Activated CD4-positive, alpha-beta T cell treated with anti-CD3 and anti-CD28 coated beads for 36 hours (primary cell): ENCODE measurements at regions not wholly inside any gene's neighbourhood (a gene's known extent, or its start where the extent isn't known, plus 50 kb on each side); places are given as distances from the start of the nearest gene placed in this dataset.

Experiments
- ATAC-seq: fragments of 200-7000 bp; cut with Tn5 transposase; one replicate; pipeline ENCODE4 v1.10.0; 2021; ENCODE audit warnings: mild to moderate bottlenecking, moderate library complexity
- CTCF ChIA-PET: fragments of 350-600 bp; sonication (Branson Sonifier 250); formaldehyde crosslinking; loops from one replicate; lab custom pipeline; 2021; ENCODE audit warnings: antibody characterized with exemption; lab: Charles Lee
- POLR2A ChIA-PET: fragments of 350-600 bp; sonication (Branson Sonifier 250); formaldehyde crosslinking; loops from one replicate; lab custom pipeline; 2021; ENCODE audit warnings: antibody characterized with exemption, inconsistent platforms; lab: Charles Lee
- DNase-seq: peaks from one replicate; pipeline ENCODE4 v3.0.0-alpha.2; 2020
- H3K27ac Mint-ChIP-seq: one replicate; pipeline ENCODE4 v1.8.0; 2021; ENCODE audit warnings: mixed read lengths
- H3K27me3 Mint-ChIP-seq: one replicate; pipeline ENCODE4 v1.8.0; 2021; ENCODE audit warnings: mixed read lengths
- H3K36me3 Mint-ChIP-seq: one replicate; pipeline ENCODE4 v1.8.0; 2021; ENCODE audit warnings: low read depth, mixed read lengths
- H3K4me1 Mint-ChIP-seq: one replicate; pipeline ENCODE4 v1.8.0; 2021; ENCODE audit warnings: mixed read lengths
- H3K4me3 Mint-ChIP-seq: one replicate; pipeline ENCODE4 v1.8.0; 2021; ENCODE audit warnings: mild to moderate bottlenecking, moderate library complexity, mixed read lengths
- H3K9me3 Mint-ChIP-seq: one replicate; pipeline ENCODE4 v1.8.0; 2021; ENCODE audit warnings: low read depth, mixed read lengths
- intact Hi-C, 2 experiments: fragments of 100-400 bp; cut with DNase I in 1 of 2; cut with micrococcal nuclease in 1 of 2; formaldehyde crosslinking; loops; one replicate each; pipeline versions ENCODE4 v1.14.2 to v1.15.1; 2022 to 2024; cut with DNase I, micrococcal nuclease

DNA sequence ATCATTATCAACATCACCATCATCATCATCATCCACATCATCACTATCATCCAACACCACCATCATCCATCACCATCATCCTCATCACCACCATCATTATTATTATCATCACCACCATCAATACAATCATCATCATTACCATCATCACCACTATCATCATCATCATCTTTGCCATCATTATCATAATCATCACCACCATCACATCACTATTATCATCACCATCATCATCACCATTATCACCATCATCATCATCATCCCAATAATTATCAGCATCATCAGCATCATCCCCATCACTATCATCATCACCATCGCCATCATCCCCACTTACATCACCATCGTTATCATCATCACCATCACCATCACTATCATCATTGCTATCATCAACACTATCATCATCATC, 1021.9 kb upstream of the PRKX start:
- H3K27me3 Mint-ChIP-seq: no peaks in the 10 kb centered on the region

DNA sequence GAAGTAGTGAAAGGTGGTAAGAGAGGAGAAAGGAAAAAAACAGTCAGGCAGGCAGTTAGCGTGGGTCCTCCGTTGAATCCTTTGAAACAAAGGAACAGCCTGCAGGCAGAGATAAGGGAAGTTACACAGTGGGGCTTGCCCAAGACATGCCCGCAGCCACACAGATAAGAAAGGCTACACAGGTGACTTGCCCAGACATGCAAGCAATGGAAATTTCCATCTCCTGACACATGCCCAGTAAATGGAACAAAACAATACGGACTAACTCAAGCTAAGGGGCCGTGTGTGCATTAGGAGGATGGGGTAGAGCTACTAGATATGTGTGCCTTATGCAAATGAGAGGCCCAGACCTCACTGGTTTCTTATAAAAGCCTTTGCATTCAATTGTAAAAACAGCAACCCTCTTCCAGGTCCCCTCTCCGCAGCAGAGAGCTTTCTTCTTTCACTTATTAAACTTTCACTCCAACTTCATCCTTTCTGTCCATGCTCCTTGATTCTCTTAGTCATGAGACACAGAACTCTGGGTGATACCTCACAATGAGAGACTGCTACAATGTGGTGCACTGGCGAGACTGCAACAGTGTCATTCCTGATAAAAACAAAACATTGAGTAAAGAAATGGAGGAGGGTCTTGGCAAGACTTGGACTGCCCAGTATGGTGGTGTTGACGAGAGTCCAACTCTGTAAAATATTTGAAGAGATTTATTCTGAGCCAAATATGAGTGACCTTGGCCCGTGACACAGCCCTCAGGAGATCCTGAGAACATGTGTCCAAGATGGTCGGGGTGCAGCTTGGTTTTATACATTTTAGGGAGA, 997.4 kb upstream of the PRKX start:
- ATAC-seq (no peak), DNase-seq (no peak)
- no peaks in the 10 kb centered on the region for H3K4me1 Mint-ChIP-seq
- intact Hi-C loops: no loop called here
- no peaks in the 10 kb centered on the region for H3K27me3 Mint-ChIP-seq
- POLR2A ChIA-PET: no interaction called here
- no peaks in the 10 kb centered on the region for H3K36me3 Mint-ChIP-seq
- no peak overlapping the region for H3K27ac Mint-ChIP-seq
- peaks cover 1% of the 10 kb centered on the region for H3K9me3 Mint-ChIP-seq
- no peak overlapping the region for H3K4me3 Mint-ChIP-seq
- CTCF ChIA-PET: interaction anchor here (0.8 kb wide), 1 partner anchor 347 kb away, joined by 3 read pairs; no protein-coding TSS in a partner anchor

More for the DNA sequence above, 1021.9 kb upstream of the PRKX start:
- no peak overlapping the region for H3K4me3 Mint-ChIP-seq
- ATAC-seq: no peak
- POLR2A ChIA-PET: no interaction called here
- H3K27ac Mint-ChIP-seq: no peak overlapping the region
- CTCF ChIA-PET: no interaction called here
- H3K36me3 Mint-ChIP-seq: no peaks in the 10 kb centered on the region
- H3K9me3 Mint-ChIP-seq: no peaks in the 10 kb centered on the region
- no peaks in the 10 kb centered on the region for H3K4me1 Mint-ChIP-seq
- no peak for DNase-seq
- intact Hi-C loops: no loop called here

DNA sequence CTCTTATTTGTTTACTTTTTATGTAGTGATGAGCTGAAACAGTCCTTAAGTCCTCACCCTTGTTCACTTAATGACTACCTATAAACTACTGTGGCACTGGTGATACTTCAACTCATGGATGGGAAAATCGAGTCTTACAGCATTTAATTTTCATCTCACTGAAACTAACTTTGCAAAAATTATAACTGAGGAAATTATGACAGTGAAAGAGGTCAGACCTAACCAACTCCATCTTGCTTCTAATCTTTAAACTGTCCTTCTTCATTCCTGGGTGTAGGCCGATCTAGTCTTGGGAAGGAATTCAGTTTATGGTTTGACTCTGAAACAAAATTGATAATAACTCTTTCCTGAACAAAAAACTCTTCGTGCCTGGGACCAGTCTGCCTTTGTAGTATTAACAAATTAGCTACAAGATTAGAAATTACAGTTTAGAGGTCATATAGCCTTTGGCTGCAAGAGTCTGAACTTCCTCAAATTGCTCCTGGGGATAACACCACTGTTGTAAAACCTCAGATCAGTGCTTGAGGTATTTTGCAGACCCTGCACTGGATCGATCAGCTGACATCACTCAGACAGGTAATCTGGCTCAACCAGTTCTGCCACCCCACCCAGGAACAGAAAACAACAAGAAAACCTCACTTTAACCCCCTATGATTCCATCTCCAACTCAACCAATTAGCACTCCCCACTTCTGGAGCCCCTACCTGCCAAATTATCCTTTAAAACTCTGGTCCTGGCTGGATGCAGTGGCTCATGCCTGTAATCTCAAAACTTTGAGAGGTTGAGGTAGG, 995.7 kb upstream of the PRKX start:
- no peaks in the 10 kb centered on the region for H3K36me3 Mint-ChIP-seq
- no peaks in the 10 kb centered on the region for H3K27me3 Mint-ChIP-seq
- H3K27ac Mint-ChIP-seq: no peak overlapping the region
- ChIA-PET CTCF (no interaction called here), POLR2A (interaction anchor here (0.6 kb wide), 1 partner anchor 13 kb away, joined by 3 read pairs; no protein-coding TSS in a partner anchor)
- peaks cover 1% of the 10 kb centered on the region for H3K9me3 Mint-ChIP-seq
- no peaks in the 10 kb centered on the region for H3K4me1 Mint-ChIP-seq
- DNase-seq (no peak), ATAC-seq (no peak)
- no peak overlapping the region for H3K4me3 Mint-ChIP-seq
- intact Hi-C loops: no loop called here

DNA sequence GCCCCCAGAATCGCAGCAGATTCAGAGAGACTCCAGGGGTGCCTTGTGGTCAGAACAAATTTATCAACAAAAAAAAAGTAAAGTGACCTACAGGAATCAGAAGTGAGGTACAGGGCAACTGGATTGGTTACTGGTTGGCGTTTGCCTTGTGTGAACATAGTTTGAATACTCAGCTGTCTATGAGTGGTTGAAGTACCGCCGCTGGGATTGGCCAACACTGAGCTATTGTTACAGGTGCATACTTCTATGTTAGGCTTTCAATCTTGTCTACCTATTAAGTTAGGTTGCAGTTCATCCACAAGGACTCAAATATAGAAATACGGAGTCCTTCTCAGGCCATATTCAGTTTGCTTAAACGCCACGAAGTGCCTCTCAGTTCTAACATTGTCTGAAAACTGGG, 993.5 kb upstream of the PRKX start:
- Mint-ChIP-seq H3K36me3 (no peaks in the 10 kb centered on the region), H3K4me1 (no peaks in the 10 kb centered on the region), H3K27ac (no peak overlapping the region), H3K4me3 (no peak overlapping the region), H3K9me3 (peaks cover 1% of the 10 kb centered on the region), H3K27me3 (no peaks in the 10 kb centered on the region)
- intact Hi-C loops: no loop called here
- no peak for ATAC-seq
- no peak for DNase-seq
- CTCF ChIA-PET: no interaction called here
- POLR2A ChIA-PET: interaction anchor here (0.7 kb wide), 1 partner anchor 13 kb away, joined by 7 read pairs; no protein-coding TSS in a partner anchor

DNA sequence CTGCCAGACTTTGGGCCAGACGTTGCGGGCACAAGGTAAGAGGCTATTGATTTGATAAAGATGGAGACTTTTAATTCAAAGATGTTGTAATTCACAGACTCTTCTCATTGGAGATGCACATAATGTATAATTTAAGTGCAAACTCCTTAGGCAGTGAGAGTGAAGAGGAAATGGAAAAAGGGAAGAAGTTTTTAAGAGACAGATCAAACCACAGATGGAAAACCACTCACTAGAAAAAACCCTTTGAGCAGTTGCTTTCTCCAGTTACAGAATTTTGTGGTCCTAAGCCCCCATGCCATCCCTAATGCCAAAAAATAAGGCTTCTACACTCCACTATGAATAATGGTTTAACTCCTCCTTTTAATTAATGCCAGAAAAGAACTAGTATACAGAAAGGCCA, 977.1 kb upstream of the PRKX start:
- ATAC-seq (no peak), DNase-seq (no peak)
- H3K4me1 Mint-ChIP-seq: no peaks in the 10 kb centered on the region
- H3K9me3 Mint-ChIP-seq: no peaks in the 10 kb centered on the region
- ChIA-PET CTCF (no interaction called here), POLR2A (no interaction called here)
- intact Hi-C loops: no loop called here
- H3K36me3 Mint-ChIP-seq: no peaks in the 10 kb centered on the region
- no peak overlapping the region for H3K4me3 Mint-ChIP-seq
- no peaks in the 10 kb centered on the region for H3K27me3 Mint-ChIP-seq
- no peak overlapping the region for H3K27ac Mint-ChIP-seq

DNA sequence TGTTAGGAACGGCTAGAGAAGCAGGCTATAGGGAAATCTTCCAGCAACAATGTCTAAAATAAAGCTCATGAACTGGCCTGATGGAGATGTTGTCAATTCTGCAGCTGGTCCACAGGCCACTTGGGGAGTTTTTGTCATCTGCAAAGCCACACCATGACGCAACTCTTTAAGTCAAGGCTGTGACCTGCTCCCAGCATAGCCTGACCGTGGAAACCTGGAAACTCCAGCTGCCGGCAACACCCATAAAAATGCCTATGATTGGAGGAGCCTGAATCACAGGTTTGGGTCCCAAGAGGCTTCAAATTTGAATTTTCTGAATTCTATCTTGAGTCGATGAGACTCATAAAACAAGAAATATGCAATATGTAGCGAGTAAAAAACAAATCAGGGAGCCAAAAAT, 969.2 kb upstream of the PRKX start:
- ATAC-seq: no peak
- H3K9me3 Mint-ChIP-seq: no peaks in the 10 kb centered on the region
- CTCF ChIA-PET: no interaction called here
- H3K4me1 Mint-ChIP-seq: no peaks in the 10 kb centered on the region
- no peak overlapping the region for H3K27ac Mint-ChIP-seq
- DNase-seq: no peak
- no peaks in the 10 kb centered on the region for H3K36me3 Mint-ChIP-seq
- POLR2A ChIA-PET: no interaction called here
- intact Hi-C loops: no loop called here
- H3K27me3 Mint-ChIP-seq: no peaks in the 10 kb centered on the region
- no peak overlapping the region for H3K4me3 Mint-ChIP-seq

DNA sequence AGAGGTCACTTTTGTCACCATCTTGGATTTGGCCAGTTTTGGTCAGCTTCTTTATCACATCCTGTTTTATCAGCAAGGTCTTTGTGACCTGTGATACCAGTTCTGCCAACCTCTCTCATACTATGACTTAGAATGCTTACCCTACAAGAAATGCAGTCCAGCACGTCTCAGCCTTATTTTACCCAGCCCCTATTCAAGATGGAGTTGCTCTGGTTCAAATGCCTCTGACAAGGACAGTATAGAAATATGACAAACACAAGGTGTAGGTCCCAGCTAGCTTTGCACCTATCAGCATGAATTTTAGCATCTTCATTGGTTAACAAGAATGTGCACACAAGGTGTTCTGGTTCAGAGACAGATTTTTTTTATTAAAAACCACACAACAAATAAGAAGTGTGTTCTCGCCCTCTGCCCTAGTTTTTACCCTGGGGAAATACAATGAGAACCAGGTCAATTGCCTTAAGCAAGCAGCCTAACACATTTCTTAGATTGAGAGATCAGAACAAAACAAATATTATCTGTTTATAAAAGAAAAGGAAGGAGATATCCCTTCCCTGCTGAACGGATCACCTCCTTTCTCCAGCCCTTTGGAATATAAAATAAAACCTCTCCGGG, 962.3 kb upstream of the PRKX start:
- H3K4me1 Mint-ChIP-seq: no peaks in the 10 kb centered on the region
- no peaks in the 10 kb centered on the region for H3K9me3 Mint-ChIP-seq
- POLR2A ChIA-PET: no interaction called here
- H3K4me3 Mint-ChIP-seq: no peak overlapping the region
- CTCF ChIA-PET: no interaction called here
- no peak overlapping the region for H3K27ac Mint-ChIP-seq
- no peaks in the 10 kb centered on the region for H3K27me3 Mint-ChIP-seq
- intact Hi-C loops: no loop called here
- DNase-seq (no peak), ATAC-seq (no peak)
- no peaks in the 10 kb centered on the region for H3K36me3 Mint-ChIP-seq

DNA sequence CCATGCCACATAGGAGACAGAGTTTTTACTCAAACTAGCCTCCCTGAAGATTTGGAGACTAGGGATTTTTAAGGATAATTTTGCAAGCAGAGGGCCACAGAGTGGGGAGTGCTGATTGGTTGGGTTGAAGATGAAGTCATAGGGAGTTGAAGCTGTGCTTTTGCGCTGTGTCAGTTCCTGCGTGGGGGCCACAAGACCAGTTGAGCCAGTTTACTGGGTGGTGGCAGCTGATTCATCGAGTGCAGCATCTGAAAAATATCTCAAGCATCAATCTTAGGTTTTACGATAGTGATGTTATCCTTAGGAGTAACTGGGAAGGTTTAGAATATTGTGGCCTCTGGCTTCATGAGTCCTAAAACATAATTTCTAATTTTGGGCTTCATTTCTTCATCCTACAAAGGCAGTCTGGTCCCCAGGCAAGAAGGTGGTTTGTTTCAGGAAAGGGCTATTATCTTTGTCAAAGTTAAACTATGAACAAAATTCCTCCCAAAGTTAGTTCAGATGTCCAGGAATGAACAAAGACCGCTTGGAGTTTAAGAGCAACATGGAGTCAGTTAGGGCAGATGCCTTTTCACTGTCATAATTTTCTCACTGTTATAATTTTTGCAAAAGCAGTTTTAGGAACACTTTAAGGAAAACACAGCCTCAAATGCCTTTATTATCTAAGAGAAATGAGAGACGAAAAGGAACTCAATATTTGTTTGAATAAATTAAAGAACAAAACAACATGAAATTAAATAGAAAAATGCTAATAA, 960.8 kb upstream of the PRKX start:
- no peak overlapping the region for H3K4me3 Mint-ChIP-seq
- H3K36me3 Mint-ChIP-seq: no peaks in the 10 kb centered on the region
- ChIA-PET CTCF (no interaction called here), POLR2A (interaction anchor here (0.6 kb wide), 1 partner anchor 570 kb away, joined by 3 read pairs; no protein-coding TSS in a partner anchor)
- no peaks in the 10 kb centered on the region for H3K27me3 Mint-ChIP-seq
- DNase-seq (no peak), ATAC-seq (no peak)
- H3K9me3 Mint-ChIP-seq: no peaks in the 10 kb centered on the region
- no peaks in the 10 kb centered on the region for H3K4me1 Mint-ChIP-seq
- no peak overlapping the region for H3K27ac Mint-ChIP-seq
- intact Hi-C loops: no loop called here

DNA sequence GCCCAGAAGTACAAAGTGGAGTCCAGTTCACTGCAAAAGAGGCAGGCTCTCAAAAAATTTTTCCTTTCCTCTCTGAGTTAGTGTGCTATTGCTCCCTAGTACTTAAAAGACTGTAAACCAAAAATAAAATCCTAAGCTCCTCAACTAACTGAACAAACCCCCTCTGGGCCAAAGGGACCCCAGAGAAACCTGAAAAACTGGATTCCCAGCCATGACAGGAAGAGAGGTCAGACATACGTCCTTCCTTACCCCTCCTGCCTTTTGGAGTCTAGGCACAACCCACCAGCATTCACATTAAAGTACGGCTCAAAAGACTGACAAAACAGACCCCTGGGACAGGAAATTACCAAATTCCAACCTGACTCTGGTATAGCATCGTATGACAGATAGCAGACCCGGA, 957.9 kb upstream of the PRKX start:
- ChIA-PET POLR2A (no interaction called here), CTCF (interaction anchor here (0.7 kb wide), 1 partner anchor 17 kb away, joined by 3 read pairs; no protein-coding TSS in a partner anchor)
- Mint-ChIP-seq H3K27me3 (no peaks in the 10 kb centered on the region), H3K36me3 (no peaks in the 10 kb centered on the region), H3K27ac (no peak overlapping the region), H3K4me3 (no peak overlapping the region), H3K9me3 (peaks cover 2% of the 10 kb centered on the region), H3K4me1 (no peaks in the 10 kb centered on the region)
- intact Hi-C loops: no loop called here
- no peak for DNase-seq
- no peak for ATAC-seq

DNA sequence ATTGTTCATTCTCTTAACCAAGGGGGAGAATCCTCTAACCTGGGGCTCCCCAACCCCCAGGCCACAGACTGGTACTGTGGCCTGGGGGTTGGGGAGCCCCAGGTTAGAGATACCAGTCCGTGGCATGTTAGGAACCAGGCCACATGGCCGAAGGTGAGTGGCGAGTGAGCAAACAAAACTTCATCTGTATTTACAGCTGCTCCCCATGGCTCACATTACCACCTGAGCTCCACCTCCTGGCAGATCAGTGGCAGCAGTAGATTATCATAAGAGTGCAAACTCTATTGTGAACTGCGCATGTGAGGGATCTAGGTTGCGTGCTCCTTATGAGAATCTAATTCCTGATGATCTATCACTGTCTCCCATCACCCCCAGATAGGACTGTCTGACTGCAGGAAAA, 957.2 kb upstream of the PRKX start:
- ChIA-PET POLR2A (no interaction called here), CTCF (no interaction called here)
- DNase-seq (no peak), ATAC-seq (no peak)
- no peak overlapping the region for H3K27ac Mint-ChIP-seq
- H3K9me3 Mint-ChIP-seq: peaks cover 2% of the 10 kb centered on the region
- no peaks in the 10 kb centered on the region for H3K27me3 Mint-ChIP-seq
- H3K4me1 Mint-ChIP-seq: no peaks in the 10 kb centered on the region
- intact Hi-C loops: no loop called here
- no peak overlapping the region for H3K4me3 Mint-ChIP-seq
- H3K36me3 Mint-ChIP-seq: no peaks in the 10 kb centered on the region

DNA sequence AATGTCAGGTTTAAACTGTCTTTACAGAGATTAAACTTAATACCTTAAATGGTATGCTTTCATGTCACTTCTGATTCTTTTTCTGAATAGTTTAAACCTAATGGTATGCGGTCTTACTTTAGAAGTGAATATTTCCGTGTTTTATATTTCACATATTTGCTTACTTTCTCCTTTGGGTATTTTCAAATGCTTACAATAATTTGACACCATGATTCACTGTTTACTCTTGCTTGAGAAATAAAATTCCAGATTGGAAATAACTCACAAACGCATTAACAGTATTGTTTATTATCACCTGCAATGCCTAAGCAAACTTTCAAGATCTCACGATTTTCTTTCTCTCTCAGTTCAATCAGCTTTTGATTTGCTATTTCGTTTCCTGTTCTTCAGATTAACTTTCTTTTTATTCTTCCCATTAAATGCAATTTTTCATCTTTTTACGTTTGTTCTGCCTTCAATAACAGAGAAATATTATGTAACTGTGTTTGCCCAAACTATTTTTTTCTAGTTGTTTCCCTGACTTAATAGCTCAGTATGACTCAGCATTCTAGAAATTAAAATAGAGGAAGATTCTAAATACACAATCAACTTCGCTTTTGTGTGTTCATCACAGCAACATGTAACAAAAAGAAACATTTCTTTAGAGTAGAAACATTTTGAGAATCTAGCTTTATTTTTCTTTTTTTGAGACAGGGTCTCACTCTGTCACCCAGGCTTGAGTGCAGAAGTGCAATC, 955.5 kb upstream of the PRKX start:
- H3K4me3 Mint-ChIP-seq: no peak overlapping the region
- ChIA-PET CTCF (no interaction called here), POLR2A (no interaction called here)
- no peak overlapping the region for H3K27ac Mint-ChIP-seq
- intact Hi-C loops: no loop called here
- peaks cover 2% of the 10 kb centered on the region for H3K9me3 Mint-ChIP-seq
- no peaks in the 10 kb centered on the region for H3K36me3 Mint-ChIP-seq
- no peaks in the 10 kb centered on the region for H3K27me3 Mint-ChIP-seq
- no peak for ATAC-seq
- no peak for DNase-seq
- no peaks in the 10 kb centered on the region for H3K4me1 Mint-ChIP-seq
